ENCODE measurements at regions not wholly inside any gene's neighbourhood (a gene's known extent, or its start where the extent isn't known, plus 50 kb on each side); places are given as distances from the start of the nearest gene placed in this dataset.

GRCh38 chr10:22780474-22780885, 66.1 kb upstream of the PIP4K2A start:
- TF ChIP-seq TSHZ1 (tag by site-specific recombination; IDR thresholded peaks at IDR 0.05; ENCODE audit: borderline replicate concordance) (no peak), CTCF (tag by site-specific recombination; IDR thresholded peaks at IDR 0.05) (no peak), ATF2 (tag by site-specific recombination; IDR thresholded peaks at IDR 0.05; ENCODE audit: low read depth) (no peak), ZNF274 (IDR thresholded peaks at IDR 0.05; ENCODE audit: low read length) (no peak), ZNF274 (tag by site-specific recombination; IDR thresholded peaks at IDR 0.05; ENCODE audit: borderline replicate concordance) (no peak), PATZ1 (tag by site-specific recombination; IDR thresholded peaks at IDR 0.05) (no peak), ZNF670 (tag by site-specific recombination; IDR thresholded peaks at IDR 0.05; ENCODE audit: low read depth) (no peak), ZSCAN30 (tag by site-specific recombination; IDR thresholded peaks at IDR 0.05) (no peak), ZBTB7A (tag by site-specific recombination; IDR thresholded peaks at IDR 0.05; ENCODE audit: low read depth) (no peak), ZNF140 (tag by site-specific recombination; IDR thresholded peaks at IDR 0.05) (no peak), ZSCAN16 (tag by site-specific recombination; IDR thresholded peaks at IDR 0.05) (no peak), OVOL3 (tag by site-specific recombination; IDR thresholded peaks at IDR 0.05) (no peak), REST (tag by site-specific recombination; IDR thresholded peaks at IDR 0.05) (no peak), ZNF18 (tag by site-specific recombination; IDR thresholded peaks at IDR 0.05) (no peak), RBAK (tag by site-specific recombination; IDR thresholded peaks at IDR 0.05) (no peak)

Measured in HEK293 (cell line).